H1 (cell line): ENCODE measurements at regions not wholly inside any gene's neighbourhood (a gene's known extent, or its start where the extent isn't known, plus 50 kb on each side); places are given as distances from the start of the nearest gene placed in this dataset.

Experiments used
- CTCF ChIA-PET: fragments of 300-600 bp; sonication (Branson Sonifier 250); formaldehyde crosslinking; loops from one replicate; lab custom pipeline; 2021; ENCODE audit not compliant: partially characterized antibody; lab: Charles Lee
- POLR2A ChIA-PET: fragments of 300-600 bp; sonication (Branson Sonifier 250); formaldehyde crosslinking; loops from one replicate; lab custom pipeline; 2021; ENCODE audit warnings: inconsistent platforms; ENCODE audit not compliant: partially characterized antibody; lab: Charles Lee
- DNase-seq, 2 experiments: peaks; one replicate each; pipeline versions ENCODE4 v3.0.0 to v3.0.0-alpha.2; 2010 to 2022; ENCODE audit warnings: low spot score in 2 of 2, low read depth in 1 of 2, mixed read lengths in 1 of 2
- FAIRE-seq: peaks from 2 replicates; lab custom pipeline; 2011; peaks lifted over from hg19 to GRCh38; lab: Jason Lieb, UNC
- H2AFZ ChIP-seq: 2 replicates; pipeline ENCODE4 v1.8.1; 2012; ENCODE audit warnings: low read length, inconsistent platforms
- H2AK5ac ChIP-seq: 2 replicates; pipeline ENCODE4 v1.6.1; 2013; ENCODE audit warnings: low read depth, low read length
- H2BK120ac ChIP-seq: replicated peaks from 2 replicates; pipeline ENCODE3; 2013; ENCODE audit warnings: low read depth, low read length, inconsistent platforms
- H2BK12ac ChIP-seq: 2 replicates; pipeline ENCODE4 v1.6.1; 2013; ENCODE audit warnings: low read depth, low read length
- H2BK15ac ChIP-seq: 2 replicates; pipeline ENCODE4 v1.6.1; 2013; ENCODE audit warnings: low read length
- H2BK20ac ChIP-seq: 2 replicates; pipeline ENCODE4 v1.6.1; 2013; ENCODE audit warnings: low read length
- H2BK5ac ChIP-seq: 2 replicates; pipeline ENCODE4 v1.6.1; 2013; ENCODE audit warnings: low read depth, low read length
- H3K14ac ChIP-seq: 2 replicates; pipeline ENCODE4 v1.6.1; 2013; ENCODE audit warnings: inconsistent platforms; ENCODE audit not compliant: insufficient read length
- H3K18ac ChIP-seq: 2 replicates; pipeline ENCODE4 v1.6.1; 2013; ENCODE audit warnings: low read length; ENCODE audit errors: extremely low read depth
- H3K23ac ChIP-seq: 2 replicates; pipeline ENCODE4 v1.6.1; 2013; ENCODE audit warnings: inconsistent platforms; ENCODE audit not compliant: insufficient read length
- H3K23me2 ChIP-seq: 2 replicates; pipeline ENCODE4 v1.6.1; 2013; ENCODE audit warnings: low read depth, low read length
- H3K27ac ChIP-seq: 2 replicates; pipeline ENCODE4 v1.6.1; 2011; ENCODE audit warnings: low read depth, low read length, inconsistent platforms
- H3K27me3 ChIP-seq, 4 experiments: replicated peaks in 1 of 4; 1 replicate in 1 of 4; 2 replicates in 3 of 4; pipeline versions ENCODE4 v1.6.1 to v1.8.1; 2011 to 2013; ENCODE audit warnings: low read length in 3 of 4, mild to moderate bottlenecking in 3 of 4, inconsistent platforms in 2 of 4, mixed read lengths in 2 of 4, moderate library complexity in 1 of 4; ENCODE audit not compliant: control insufficient read depth in 3 of 4, insufficient read depth in 3 of 4; ENCODE audit errors: extremely low read depth in 1 of 4
- H3K36me3 ChIP-seq, 4 experiments: 2 replicates each; pipeline versions ENCODE4 v1.6.1 to v1.8.1; 2011 to 2013; ENCODE audit warnings: mild to moderate bottlenecking in 4 of 4, low read length in 3 of 4, moderate library complexity in 2 of 4, control low read depth in 1 of 4, inconsistent platforms in 1 of 4; ENCODE audit not compliant: insufficient read depth in 4 of 4, control insufficient read depth in 2 of 4
- H3K4ac ChIP-seq: replicated peaks from 2 replicates; pipeline ENCODE3; 2013; ENCODE audit warnings: low read length, low read depth, mixed read lengths, inconsistent platforms; ENCODE audit not compliant: insufficient read length
- H3K4me1 ChIP-seq, 4 experiments: replicated peaks in 1 of 4; 1 replicate in 1 of 4; 2 replicates in 3 of 4; pipeline versions ENCODE4 v1.6.1 to v1.8.1; 2011 to 2013; ENCODE audit warnings: low read length in 3 of 4, inconsistent platforms in 2 of 4, mixed read lengths in 1 of 4; ENCODE audit not compliant: insufficient read depth in 4 of 4, control insufficient read depth in 3 of 4
- H3K4me2 ChIP-seq, 2 experiments: 2 replicates each; pipeline versions ENCODE4 v1.6.1 to v1.8.1; 2011 to 2013; ENCODE audit warnings: low read depth in 2 of 2, low read length in 2 of 2, control low read depth in 1 of 2, inconsistent platforms in 1 of 2, mild to moderate bottlenecking in 1 of 2; ENCODE audit not compliant: insufficient read depth in 1 of 2
- H3K4me3 ChIP-seq, 4 experiments: fragments of 200-600, 300-600 bp in 1 of 4; sonication (generic), shearing (Covaris generic), sonication (Bioruptor Twin) in 1 of 4; 2 replicates each; pipeline versions ENCODE4 v1.5.1 to v1.8.1; 2011 to 2016; ENCODE audit warnings: low read length in 4 of 4, low read depth in 3 of 4, control low read depth in 2 of 4, inconsistent platforms in 2 of 4, mild to moderate bottlenecking in 2 of 4, mixed read lengths in 1 of 4, moderate library complexity in 1 of 4; ENCODE audit not compliant: insufficient read depth in 2 of 4; ENCODE audit errors: extremely low read depth in 1 of 4
- H3K56ac ChIP-seq: replicated peaks from 2 replicates; pipeline ENCODE3; 2013; ENCODE audit warnings: low read depth, mild to moderate bottlenecking, mixed read lengths, low read length, inconsistent platforms; ENCODE audit not compliant: insufficient read length
- H3K79me1 ChIP-seq: 2 replicates; pipeline ENCODE4 v1.6.1; 2013; ENCODE audit warnings: low read depth, low read length, control low read depth
- H3K79me2 ChIP-seq, 2 experiments: 2 replicates each; pipeline versions ENCODE4 v1.6.1 to v1.8.1; 2012 to 2013; ENCODE audit warnings: low read length in 2 of 2, mild to moderate bottlenecking in 2 of 2, inconsistent platforms in 1 of 2; ENCODE audit not compliant: insufficient read depth in 2 of 2, control insufficient read depth in 1 of 2
- H3K9ac ChIP-seq, 4 experiments: replicated peaks in 1 of 4; 1 replicate in 1 of 4; 2 replicates in 3 of 4; pipeline versions ENCODE4 v1.6.1 to v1.8.1; 2011 to 2013; ENCODE audit warnings: low read depth in 3 of 4, low read length in 3 of 4, control low read depth in 2 of 4, mild to moderate bottlenecking in 2 of 4, moderate library complexity in 2 of 4, inconsistent platforms in 1 of 4; ENCODE audit errors: extremely low read depth in 1 of 4
- H3K9me3 ChIP-seq, 2 experiments: 2 replicates each; pipeline versions ENCODE4 v1.6.1 to v1.8.1; 2012 to 2013; ENCODE audit warnings: mild to moderate bottlenecking in 2 of 2, moderate library complexity in 2 of 2, control low read depth in 1 of 2, inconsistent platforms in 1 of 2, low read depth in 1 of 2, low read length in 1 of 2, mixed read lengths in 1 of 2; ENCODE audit not compliant: insufficient read depth in 2 of 2
- H4K20me1 ChIP-seq, 2 experiments: replicated peaks in 1 of 2; 2 replicates each; pipeline versions ENCODE3 to v1.8.1; 2011 to 2013; ENCODE audit warnings: inconsistent platforms in 2 of 2, low read length in 2 of 2, mild to moderate bottlenecking in 1 of 2; ENCODE audit not compliant: insufficient read depth in 2 of 2, control insufficient read depth in 1 of 2
- H4K5ac ChIP-seq: 2 replicates; pipeline ENCODE4 v1.6.1; 2013; ENCODE audit warnings: low read length, low read depth, mixed read lengths, inconsistent platforms; ENCODE audit not compliant: insufficient read length
- H4K8ac ChIP-seq: 2 replicates; pipeline ENCODE4 v1.8.0; 2013; ENCODE audit warnings: mild to moderate bottlenecking, moderate library complexity, low read length, inconsistent platforms; ENCODE audit not compliant: insufficient read depth; ENCODE audit errors: extremely low read depth
- H4K91ac ChIP-seq: replicated peaks from 2 replicates; pipeline ENCODE3; 2013; ENCODE audit warnings: low read length, mixed read lengths, inconsistent platforms; ENCODE audit not compliant: insufficient read length
- POLR2A ChIP-seq, 2 experiments: IDR thresholded peaks; 1 replicate in 1 of 2; 2 replicates in 1 of 2; pipeline ENCODE4 v1.6.1; 2011; ENCODE audit warnings: low read depth in 2 of 2, low read length in 2 of 2, mild to moderate bottlenecking in 2 of 2; ENCODE audit errors: control extremely low read depth in 1 of 2
- POLR2AphosphoS5 ChIP-seq: IDR thresholded peaks from 2 replicates; pipeline ENCODE4 v1.6.1; 2011; ENCODE audit warnings: low read depth, low read length
- SP1 ChIP-seq: IDR thresholded peaks from 2 replicates; pipeline ENCODE4 v1.6.1; 2011; ENCODE audit warnings: low read depth, low read length
- WGBS, 2 experiments: shearing (Covaris generic) in 1 of 2; methylation state at CpG; one replicate each; pipeline versions ENCODE4 v1.1.6 to v1.1.7; 2013 to 2015; ENCODE audit warnings: low lambda C conversion rate in 2 of 2, mixed read lengths in 2 of 2, inconsistent platforms in 1 of 2, low coverage in 1 of 2, missing lambda C conversion rate in 1 of 2; ENCODE audit not compliant: insufficient replicate concordance in 2 of 2, insufficient coverage in 1 of 2, insufficient read length in 1 of 2; ENCODE audit errors: extremely low coverage in 1 of 2, missing lambda C conversion rate in 1 of 2; 5-methylcytosine and 5-hydroxymethylcytosine counted together

DNA sequence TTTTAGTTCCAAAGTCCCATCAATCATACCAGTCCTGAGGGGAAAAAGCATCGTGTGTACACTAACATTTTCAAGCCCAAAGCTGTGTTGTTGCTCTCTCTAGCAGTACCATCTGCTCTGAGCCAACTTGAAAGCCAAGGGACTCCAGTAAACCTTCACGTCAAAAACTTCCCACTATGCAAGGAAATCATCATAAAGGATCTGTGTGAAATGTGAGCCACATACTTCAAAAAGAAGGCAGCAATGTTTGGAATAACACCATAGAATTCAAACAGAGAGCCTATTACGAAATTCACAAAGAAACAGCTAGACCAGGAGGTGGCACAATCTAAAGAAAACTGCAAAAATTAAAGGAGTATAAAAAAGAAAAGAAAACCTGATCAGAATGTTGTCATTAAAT lies 399.8 kb upstream of the EPHA7 start:
- no peak overlapping the region for H3K56ac ChIP-seq
- H4K5ac ChIP-seq = no peak overlapping the region
- no peak overlapping the region for H3K27ac ChIP-seq
- H4K8ac ChIP-seq = no peak overlapping the region
- TF ChIP-seq POLR2A (IDR thresholded peaks at IDR 0.05; ENCODE audit: control extremely low read depth in 1 of 2, low read depth in 2 of 2, low read length in 2 of 2) (peak; percentile 28 to 76; a peak in 2 of 3 replicates), SP1 (no peak), POLR2AphosphoS5 (peak; percentile 59; the same call in 1 of the 2 replicates)
- FAIRE-seq = no peak
- H2BK20ac ChIP-seq = no peak overlapping the region
- 52% methylated on average over 3 of the region's 3 CpGs; no CpG with 5 or more reads in 1 of the 2 experiments for WGBS, 2 experiments
- H3K23ac ChIP-seq = no peak overlapping the region
- H3K23me2 ChIP-seq = no peaks in the 10 kb centered on the region
- no peak overlapping the region for H3K14ac ChIP-seq
- CTCF ChIA-PET = interaction anchor here (0.8 to 1.0 kb wide), 2 partner anchors 18 to 85 kb away, joined by 3 read pairs; no protein-coding TSS in a partner anchor
- no peak overlapping the region for H3K9ac ChIP-seq
- no peak overlapping the region for H2BK120ac ChIP-seq
- no peak overlapping the region for H3K18ac ChIP-seq
- no peak for DNase-seq
- H3K4me3 ChIP-seq = no peak overlapping the region
- no peaks in the 10 kb centered on the region for H3K79me1 ChIP-seq
- no peak overlapping the region for H2BK5ac ChIP-seq
- no peak overlapping the region for H2BK15ac ChIP-seq
- H2AK5ac ChIP-seq = no peak overlapping the region
- H4K20me1 ChIP-seq = peaks cover 0 to 6% of the 10 kb centered on the region in 2 experiments
- POLR2A ChIA-PET = interaction anchor here (0.6 to 6.5 kb wide), 16 partner anchors 8 to 425 kb away, joined by 3 to 28 read pairs (median 5); no protein-coding TSS in a partner anchor
- no peaks in the 10 kb centered on the region for H3K27me3 ChIP-seq
- H2BK12ac ChIP-seq = no peak overlapping the region
- H3K36me3 ChIP-seq = peaks cover 0 to 59% (median 24%) of the 10 kb centered on the region in 4 experiments; a peak in 7 of 8 replicates
- H4K91ac ChIP-seq = no peak overlapping the region
- H3K79me2 ChIP-seq = peaks cover 0 to 10% of the 10 kb centered on the region in 2 experiments; a peak in 2 of 4 replicates
- no peak overlapping the region for H3K4me2 ChIP-seq
- no peaks in the 10 kb centered on the region for H3K9me3 ChIP-seq
- H3K4ac ChIP-seq = no peak overlapping the region
- peaks cover 0 to 8% (median 1%) of the 10 kb centered on the region in 4 experiments; a peak in 2 of 7 replicates for H3K4me1 ChIP-seq
- no peak overlapping the region for H2AFZ ChIP-seq
